T-helper 17 cell (primary cell): ENCODE measurements at regions not wholly inside any gene's neighbourhood (a gene's known extent, or its start where the extent isn't known, plus 50 kb on each side); places are given as distances from the start of the nearest gene placed in this dataset.

Source experiments
- ATAC-seq: fragments of 150-1000 bp; cut with Tn5 transposase; 2 replicates; pipeline ENCODE4 v1.10.0; 2021; ENCODE audit warnings: mild to moderate bottlenecking, moderate library complexity
- DNase-seq, 3 donors: peaks; one replicate each; pipeline versions ENCODE4 v3.0.0 to v3.0.0-alpha.2; 2020 to 2021
- H3K9me3 ChIP-seq: one replicate; pipeline ENCODE4 v1.7.0; 2013; ENCODE audit warnings: low read length, mild to moderate bottlenecking; ENCODE audit not compliant: control insufficient read depth, poor library complexity, severe bottlenecking
- H3K27ac Mint-ChIP-seq: one replicate; pipeline ENCODE4 v1.8.0; 2022; ENCODE audit warnings: mild to moderate bottlenecking, moderate library complexity, mixed read lengths
- H3K27me3 Mint-ChIP-seq: one replicate; pipeline ENCODE4 v1.8.0; 2022; ENCODE audit warnings: mixed read lengths
- H3K36me3 Mint-ChIP-seq: one replicate; pipeline ENCODE4 v1.8.0; 2022; ENCODE audit warnings: low read depth, mixed read lengths
- H3K4me1 Mint-ChIP-seq: one replicate; pipeline ENCODE4 v1.8.0; 2022; ENCODE audit warnings: mild to moderate bottlenecking, mixed read lengths
- H3K4me3 Mint-ChIP-seq: one replicate; pipeline ENCODE4 v1.8.0; 2022; ENCODE audit warnings: mild to moderate bottlenecking, moderate library complexity, mixed read lengths

GRCh38 chr3:102237838-102238237 is 197.0 kb upstream of the ZPLD1 start:
- Mint-ChIP-seq H3K4me3 (no peak overlapping the region), H3K27ac (no peak overlapping the region), H3K36me3 (peaks cover 5% of the 10 kb centered on the region), H3K27me3 (peaks cover 22% of the 10 kb centered on the region), H3K4me1 (peaks cover 12% of the 10 kb centered on the region)
- no peaks in the 10 kb centered on the region for H3K9me3 ChIP-seq
- ATAC-seq (no peak), DNase-seq (no peak)

DNA sequence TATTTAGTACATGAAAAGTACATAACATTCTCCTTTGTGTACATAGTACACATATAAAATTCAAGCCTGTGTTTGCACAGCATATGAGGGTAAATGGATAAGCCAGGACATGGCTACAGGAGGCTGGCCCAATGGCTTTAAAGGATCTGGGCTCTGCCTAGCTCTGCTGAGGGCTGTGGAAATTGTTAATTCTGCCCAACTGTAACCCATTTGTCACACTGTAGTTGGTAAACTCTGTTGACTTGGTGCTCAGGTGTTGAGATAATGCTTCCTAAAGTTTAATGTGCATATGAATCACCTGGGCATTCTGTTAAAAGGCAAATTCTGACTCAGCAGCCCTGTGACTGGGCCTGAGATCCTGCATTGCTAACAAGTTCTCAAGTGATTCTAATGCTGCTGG is 196.5 kb upstream of the ZPLD1 start:
- H3K27ac Mint-ChIP-seq: no peak overlapping the region
- H3K4me3 Mint-ChIP-seq: no peak overlapping the region

GRCh38 chr3:102240720-102241119 is 194.1 kb upstream of the ZPLD1 start:
- Mint-ChIP-seq H3K4me3 (no peak overlapping the region), H3K27me3 (peaks cover 30% of the 10 kb centered on the region), H3K36me3 (peaks cover 7% of the 10 kb centered on the region), H3K27ac (no peak overlapping the region), H3K4me1 (peaks cover 14% of the 10 kb centered on the region)
- ATAC-seq: no peak
- DNase-seq: no peak
- H3K9me3 ChIP-seq: no peaks in the 10 kb centered on the region

More for the DNA sequence above, 196.5 kb upstream of the ZPLD1 start:
- ATAC-seq (no peak), DNase-seq (no peak)
- H3K4me1 Mint-ChIP-seq: peaks cover 12% of the 10 kb centered on the region
- H3K27me3 Mint-ChIP-seq: peaks cover 23% of the 10 kb centered on the region
- H3K9me3 ChIP-seq: no peaks in the 10 kb centered on the region
- H3K36me3 Mint-ChIP-seq: peaks cover 5% of the 10 kb centered on the region

GRCh38 chr3:102248981-102249705 is 185.7 kb upstream of the ZPLD1 start:
- Mint-ChIP-seq H3K27ac (no peak overlapping the region), H3K4me1 (peaks cover 2% of the 10 kb centered on the region)
- no peak for DNase-seq

GRCh38 chr3:102255736-102256135 is 179.1 kb upstream of the ZPLD1 start:
- H3K27me3 Mint-ChIP-seq: peaks cover 51% of the 10 kb centered on the region
- H3K27ac Mint-ChIP-seq: no peak overlapping the region
- peaks cover 3% of the 10 kb centered on the region for H3K4me1 Mint-ChIP-seq
- no peaks in the 10 kb centered on the region for H3K36me3 Mint-ChIP-seq
- no peak for ATAC-seq
- DNase-seq: no peak
- no peaks in the 10 kb centered on the region for H3K9me3 ChIP-seq
- no peak overlapping the region for H3K4me3 Mint-ChIP-seq

More at GRCh38 chr3:102248981-102249705, 185.7 kb upstream of the ZPLD1 start:
- ATAC-seq: no peak
- H3K9me3 ChIP-seq: no peaks in the 10 kb centered on the region
- Mint-ChIP-seq H3K27me3 (peaks cover 28% of the 10 kb centered on the region), H3K4me3 (no peak overlapping the region), H3K36me3 (peaks cover 2% of the 10 kb centered on the region)

DNA sequence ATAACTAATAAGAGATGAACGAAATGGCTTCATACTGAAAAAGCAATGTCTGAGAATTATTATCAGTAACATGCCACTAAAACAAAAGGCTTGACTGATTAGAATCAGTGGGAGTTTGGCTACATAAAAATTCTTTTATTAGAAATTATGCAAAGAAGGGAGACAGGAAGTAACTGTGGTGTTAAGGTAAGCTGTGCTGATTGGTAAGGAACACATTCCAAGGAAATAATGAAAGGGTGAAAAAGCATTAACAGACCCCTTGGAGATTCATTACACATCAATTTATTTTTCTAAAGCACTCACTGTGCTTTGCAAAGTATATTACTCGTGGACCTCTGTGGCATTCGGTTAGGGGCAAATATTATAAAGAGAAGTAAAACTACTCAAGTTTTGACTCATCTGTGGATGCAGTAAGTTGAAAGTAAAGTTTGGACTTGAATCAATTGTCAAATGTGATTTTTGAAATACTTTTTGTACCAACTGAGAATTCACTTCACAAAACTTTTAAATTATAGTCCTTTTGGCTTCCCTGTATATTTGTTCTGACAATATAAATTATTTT is 176.1 kb upstream of the ZPLD1 start:
- no peaks in the 10 kb centered on the region for H3K9me3 ChIP-seq
- Mint-ChIP-seq H3K4me1 (peaks cover 6% of the 10 kb centered on the region), H3K36me3 (no peaks in the 10 kb centered on the region), H3K27ac (no peak overlapping the region), H3K4me3 (no peak overlapping the region), H3K27me3 (peaks cover 41% of the 10 kb centered on the region)
- ATAC-seq: no peak
- DNase-seq: no peak

GRCh38 chr3:102259663-102260062 is 175.2 kb upstream of the ZPLD1 start:
- peaks cover 6% of the 10 kb centered on the region for H3K4me1 Mint-ChIP-seq
- H3K27ac Mint-ChIP-seq: no peak overlapping the region
- peaks cover 36% of the 10 kb centered on the region for H3K27me3 Mint-ChIP-seq
- H3K36me3 Mint-ChIP-seq: peaks cover 1% of the 10 kb centered on the region
- ATAC-seq (no peak), DNase-seq (no peak)
- H3K4me3 Mint-ChIP-seq: no peak overlapping the region
- no peaks in the 10 kb centered on the region for H3K9me3 ChIP-seq

GRCh38 chr3:102265720-102266119 is 169.1 kb upstream of the ZPLD1 start:
- no peaks in the 10 kb centered on the region for H3K9me3 ChIP-seq
- peaks cover 5% of the 10 kb centered on the region for H3K4me1 Mint-ChIP-seq
- H3K27me3 Mint-ChIP-seq: peaks cover 31% of the 10 kb centered on the region
- peaks cover 2% of the 10 kb centered on the region for H3K36me3 Mint-ChIP-seq
- ATAC-seq (no peak), DNase-seq (no peak)
- H3K27ac Mint-ChIP-seq: no peak overlapping the region
- no peak overlapping the region for H3K4me3 Mint-ChIP-seq

DNA sequence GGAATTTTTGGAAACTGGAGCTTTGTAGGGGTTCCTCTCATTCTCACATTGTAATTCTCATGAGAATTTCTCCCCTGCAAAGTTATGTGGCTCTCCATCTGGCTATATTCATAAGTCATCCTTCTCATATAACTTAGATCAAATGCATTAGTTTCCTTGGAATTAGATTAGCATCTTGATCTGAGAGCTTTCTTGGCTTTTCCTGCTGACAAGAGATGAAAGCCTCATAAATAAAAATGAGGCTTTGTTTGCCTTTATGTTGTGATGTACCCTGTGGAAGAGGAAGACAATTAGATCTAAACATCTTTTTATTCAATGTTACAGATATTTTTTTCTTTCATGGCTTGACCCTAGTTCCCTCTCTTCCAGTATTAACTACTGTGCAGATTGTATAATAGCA is 165.4 kb upstream of the ZPLD1 start:
- H3K9me3 ChIP-seq: no peaks in the 10 kb centered on the region
- peaks cover 20% of the 10 kb centered on the region for H3K27me3 Mint-ChIP-seq
- no peak for ATAC-seq

GRCh38 chr3:102290241-102290640 is 144.6 kb upstream of the ZPLD1 start:
- no peak overlapping the region for H3K27ac Mint-ChIP-seq
- DNase-seq (no peak), ATAC-seq (no peak)
- peaks cover 8% of the 10 kb centered on the region for H3K27me3 Mint-ChIP-seq
- H3K36me3 Mint-ChIP-seq: no peaks in the 10 kb centered on the region
- H3K4me3 Mint-ChIP-seq: no peak overlapping the region
- H3K4me1 Mint-ChIP-seq: no peaks in the 10 kb centered on the region
- no peaks in the 10 kb centered on the region for H3K9me3 ChIP-seq

More for the DNA sequence above, 165.4 kb upstream of the ZPLD1 start:
- H3K36me3 Mint-ChIP-seq: peaks cover 2% of the 10 kb centered on the region
- no peak overlapping the region for H3K27ac Mint-ChIP-seq
- H3K4me3 Mint-ChIP-seq: no peak overlapping the region
- no peak for DNase-seq
- H3K4me1 Mint-ChIP-seq: peaks cover 2% of the 10 kb centered on the region

DNA sequence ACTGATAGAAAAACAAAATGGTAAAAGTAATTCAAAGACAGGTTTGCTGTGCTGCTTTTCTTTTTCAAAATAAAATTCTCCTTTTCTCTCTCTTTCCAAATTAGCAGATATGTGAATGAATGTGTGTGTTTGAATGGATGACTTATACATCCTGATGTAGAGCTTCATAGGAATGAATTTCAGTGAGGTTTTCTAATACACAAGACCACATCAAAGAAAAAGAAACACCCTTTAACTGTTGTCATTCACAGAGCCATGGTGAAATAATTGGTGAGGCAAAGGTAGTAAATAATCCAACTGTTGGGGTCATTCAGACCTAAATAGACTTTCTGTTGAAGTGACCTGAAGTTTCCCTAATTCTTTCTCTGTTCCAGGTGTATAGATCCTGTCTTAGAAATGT is 139.1 kb upstream of the ZPLD1 start:
- no peaks in the 10 kb centered on the region for H3K9me3 ChIP-seq
- Mint-ChIP-seq H3K27ac (no peak overlapping the region), H3K4me3 (no peak overlapping the region), H3K27me3 (peaks cover 34% of the 10 kb centered on the region), H3K4me1 (no peaks in the 10 kb centered on the region), H3K36me3 (no peaks in the 10 kb centered on the region)
- DNase-seq (no peak), ATAC-seq (no peak)

DNA sequence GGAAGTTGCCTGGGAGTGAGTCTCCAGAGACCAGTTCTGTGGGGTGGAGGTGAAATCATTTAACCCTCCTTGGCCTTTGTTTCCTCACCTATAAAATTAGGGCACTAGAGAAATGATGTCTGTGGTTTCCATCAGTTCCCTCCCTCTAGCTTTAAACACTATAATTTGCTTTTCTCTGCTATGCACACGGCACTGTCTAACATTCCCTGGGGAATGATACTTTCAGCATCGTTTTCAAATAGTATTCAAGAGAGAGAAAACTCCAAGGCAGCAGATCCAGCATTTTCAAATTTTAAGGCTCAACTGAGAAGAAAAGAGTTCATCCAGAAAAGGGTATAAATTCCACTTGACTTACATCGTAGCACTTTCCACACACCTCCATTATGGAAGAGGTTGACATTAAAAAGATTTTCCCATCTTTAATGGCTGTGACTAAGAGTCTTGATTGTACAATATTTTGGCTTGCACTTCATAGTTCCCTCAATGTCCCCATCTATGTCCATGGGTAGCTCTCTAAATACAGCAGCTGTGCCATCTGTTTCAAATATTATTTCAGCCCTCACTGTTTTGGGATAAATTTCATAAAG is 137.7 kb upstream of the ZPLD1 start:
- no peak overlapping the region for H3K27ac Mint-ChIP-seq
- H3K27me3 Mint-ChIP-seq: peaks cover 40% of the 10 kb centered on the region
- H3K36me3 Mint-ChIP-seq: no peaks in the 10 kb centered on the region
- ATAC-seq (no peak), DNase-seq (no peak)
- no peak overlapping the region for H3K4me3 Mint-ChIP-seq
- H3K9me3 ChIP-seq: no peaks in the 10 kb centered on the region
- no peaks in the 10 kb centered on the region for H3K4me1 Mint-ChIP-seq

DNA sequence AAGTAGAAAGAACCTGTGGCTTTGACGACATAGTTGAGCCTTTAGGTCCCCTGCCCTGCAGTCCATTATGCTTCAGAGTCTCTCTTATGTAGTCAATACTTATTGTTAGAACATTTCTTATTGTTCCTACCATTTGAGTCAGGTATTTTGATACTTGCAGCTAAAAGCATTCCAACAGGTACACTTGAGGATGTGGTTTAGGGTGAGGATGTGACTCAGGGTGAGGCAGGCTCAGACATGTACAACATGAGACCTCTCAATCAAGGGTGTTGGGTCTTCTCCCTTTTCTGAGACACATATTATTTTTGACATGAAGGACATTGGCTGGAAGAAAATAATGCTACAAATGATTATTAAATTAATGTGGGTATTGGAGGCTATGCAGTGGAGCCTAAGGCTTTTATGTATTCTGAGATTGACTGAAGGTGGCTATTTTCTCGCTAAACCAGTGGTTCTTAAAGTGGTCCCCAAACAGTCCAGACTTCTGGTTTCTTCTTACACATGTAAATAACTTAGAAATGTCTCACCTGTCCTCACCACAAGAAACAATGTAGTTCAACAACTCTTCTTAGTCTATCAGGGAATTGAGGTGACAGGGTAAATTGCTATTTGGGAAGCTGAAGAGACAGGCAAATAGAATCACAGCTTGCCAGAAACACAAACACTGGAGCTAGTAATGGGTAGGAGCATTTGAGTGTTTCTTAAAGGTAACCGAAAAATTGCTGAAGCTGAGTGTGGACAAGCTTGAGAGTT is 135.5 kb upstream of the ZPLD1 start:
- Mint-ChIP-seq H3K4me3 (no peak overlapping the region), H3K4me1 (no peaks in the 10 kb centered on the region), H3K36me3 (peaks cover 2% of the 10 kb centered on the region), H3K27me3 (peaks cover 52% of the 10 kb centered on the region), H3K27ac (no peak overlapping the region)
- DNase-seq: no peak
- ATAC-seq: no peak
- H3K9me3 ChIP-seq: no peaks in the 10 kb centered on the region
